NCI-H226 (cell line): ENCODE measurements at regions not wholly inside any gene's neighbourhood (a gene's known extent, or its start where the extent isn't known, plus 50 kb on each side); places are given as distances from the start of the nearest gene placed in this dataset.
A peak's percentile ranks its signal among the peaks of the same experiment; 100 is the strongest.

Experiments
- DNase-seq: peaks from one replicate; pipeline ENCODE4 v3.0.0-alpha.2; 2015

GRCh38 chr9:107730666-107731065, 241.1 kb upstream of the KLF4 start:
- DNase-seq: no peak

- DNase-seq: no peak
Measured at GRCh38 chr9:107727086-107727780, 237.7 kb upstream of the KLF4 start.

- DNase-seq: no peak
Measured at GRCh38 chr9:107723015-107723414, 233.4 kb upstream of the KLF4 start.

GRCh38 chr9:107721705-107722245, 232.2 kb upstream of the KLF4 start:
- no peak for DNase-seq

GRCh38 chr9:107720501-107720900, 230.9 kb upstream of the KLF4 start:
- no peak for DNase-seq

- no peak for DNase-seq
Measured at GRCh38 chr9:107717529-107718314, 228.2 kb upstream of the KLF4 start.

- DNase-seq: no peak
Measured at GRCh38 chr9:107715740-107716139, 226.2 kb upstream of the KLF4 start.

GRCh38 chr9:107713470-107713869, 223.9 kb upstream of the KLF4 start:
- no peak for DNase-seq

GRCh38 chr9:107712390-107712789, 222.8 kb upstream of the KLF4 start:
- DNase-seq: peak; percentile 92

- DNase-seq: peak; percentile 98
Measured at GRCh38 chr9:107711542-107711941, 222.0 kb upstream of the KLF4 start.

- DNase-seq: no peak
Measured at GRCh38 chr9:107710953-107711352, 221.4 kb upstream of the KLF4 start.

GRCh38 chr9:107710546-107710945, 221.0 kb upstream of the KLF4 start:
- no peak for DNase-seq

- no peak for DNase-seq
Measured at GRCh38 chr9:107708791-107709190, 219.2 kb upstream of the KLF4 start.

GRCh38 chr9:107707915-107708441, 218.4 kb upstream of the KLF4 start:
- DNase-seq: no peak

- peak; percentile 95 for DNase-seq
Measured at GRCh38 chr9:107707428-107707837, 217.9 kb upstream of the KLF4 start.

GRCh38 chr9:107706701-107707427, 217.3 kb upstream of the KLF4 start:
- DNase-seq: peak; percentile 41

- no peak for DNase-seq
Measured at GRCh38 chr9:107705521-107705920, 216.0 kb upstream of the KLF4 start.

- DNase-seq: no peak
Measured at GRCh38 chr9:107704774-107705173, 215.2 kb upstream of the KLF4 start.

- no peak for DNase-seq
Measured at GRCh38 chr9:107703651-107704050, 214.1 kb upstream of the KLF4 start.

GRCh38 chr9:107700847-107701246, 211.3 kb upstream of the KLF4 start:
- DNase-seq: no peak

- no peak for DNase-seq
Measured at GRCh38 chr9:107699231-107699630, 209.7 kb upstream of the KLF4 start.

- DNase-seq: no peak
Measured at GRCh38 chr9:107698779-107699178, 209.2 kb upstream of the KLF4 start.

- no peak for DNase-seq
Measured at GRCh38 chr9:107696302-107696701, 206.7 kb upstream of the KLF4 start.
